ENCODE measurements at regions not wholly inside any gene's neighbourhood (a gene's known extent, or its start where the extent isn't known, plus 50 kb on each side); places are given as distances from the start of the nearest gene placed in this dataset.
"Not testable (repeated sequence)": the region's sequence is repeated elsewhere in the genome, so short reads cannot be mapped to it uniquely, and the experiment has no call there.

DNA sequence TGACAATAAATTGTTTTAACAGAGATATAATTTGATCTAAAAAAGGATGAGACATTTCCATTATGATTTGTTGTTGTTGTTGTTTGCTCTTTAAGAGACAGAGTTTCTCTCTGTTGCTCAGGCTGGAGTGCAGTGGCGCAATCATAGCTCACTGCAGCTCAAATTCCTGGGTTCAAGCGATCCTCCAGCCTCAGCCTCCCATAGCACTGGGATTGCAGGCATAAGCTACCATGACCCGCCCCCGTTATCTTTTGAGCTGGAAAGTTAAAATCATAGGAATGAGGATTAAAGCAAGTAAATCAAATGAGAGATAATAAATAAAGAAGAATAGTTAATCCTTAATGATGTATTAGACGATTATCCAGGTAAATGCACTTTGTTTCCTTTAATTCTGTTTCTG is 224.4 kb upstream of the SMIM31 start:
- DNase-seq = no peak

DNA sequence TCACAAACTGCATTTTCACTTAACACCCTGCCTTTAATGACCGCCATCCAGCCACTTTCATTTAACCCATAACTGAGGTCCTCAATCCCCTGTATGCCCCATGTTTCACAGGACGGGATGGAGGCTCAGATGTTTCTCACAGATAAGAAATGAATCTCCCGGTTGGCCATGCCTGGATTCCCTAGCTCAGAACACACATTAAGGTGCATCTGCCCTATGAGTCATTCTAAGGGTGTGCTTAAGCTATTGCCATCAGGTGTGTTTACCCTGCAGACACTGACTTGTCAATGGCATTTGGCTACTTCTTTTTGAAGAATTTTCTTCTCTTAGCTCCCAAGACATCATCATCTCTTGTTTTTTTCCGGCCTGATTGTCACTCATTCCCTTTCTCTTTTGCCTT is 222.6 kb upstream of the SMIM31 start:
- DNase-seq = no peak

DNA sequence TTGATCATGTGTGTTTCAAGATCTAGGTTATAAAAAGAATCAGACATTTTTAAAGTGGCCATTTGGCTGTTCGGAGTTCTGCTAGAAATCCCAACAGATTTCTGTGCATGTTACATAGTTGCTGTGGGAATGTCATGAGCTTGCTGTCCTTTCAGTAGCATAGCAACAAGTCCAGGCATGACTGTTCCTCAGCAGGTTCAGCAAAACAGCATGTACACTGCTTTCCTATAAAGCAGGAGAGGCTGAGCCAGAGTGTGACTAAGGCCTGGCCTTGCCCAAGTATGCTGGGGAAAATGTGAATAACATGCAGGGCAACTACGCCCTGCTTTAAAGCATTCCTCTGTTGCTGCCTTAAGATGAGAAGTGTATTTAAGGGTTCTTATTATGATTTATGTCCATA is 217.1 kb upstream of the SMIM31 start:
- DNase-seq = no peak

DNA sequence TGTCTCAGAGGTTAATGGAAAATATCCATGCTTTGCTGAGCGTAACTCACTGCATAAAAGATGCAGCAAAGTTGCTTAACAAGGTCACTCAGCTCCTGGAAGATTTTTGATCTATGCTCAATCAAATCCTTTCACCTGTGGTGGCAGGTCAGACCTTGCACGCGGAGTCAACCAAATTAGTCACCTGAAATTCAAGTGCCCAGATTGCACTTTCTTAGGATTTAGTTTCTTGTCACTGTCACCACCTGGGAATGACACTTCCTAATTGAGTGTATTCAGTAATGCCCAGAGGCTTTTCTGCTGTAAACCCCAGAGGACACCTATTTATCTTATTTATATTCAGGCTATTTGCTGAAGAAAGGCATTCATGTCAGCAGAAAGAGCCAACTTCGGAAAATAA is 215.8 kb upstream of the SMIM31 start:
- no peak for DNase-seq

DNA sequence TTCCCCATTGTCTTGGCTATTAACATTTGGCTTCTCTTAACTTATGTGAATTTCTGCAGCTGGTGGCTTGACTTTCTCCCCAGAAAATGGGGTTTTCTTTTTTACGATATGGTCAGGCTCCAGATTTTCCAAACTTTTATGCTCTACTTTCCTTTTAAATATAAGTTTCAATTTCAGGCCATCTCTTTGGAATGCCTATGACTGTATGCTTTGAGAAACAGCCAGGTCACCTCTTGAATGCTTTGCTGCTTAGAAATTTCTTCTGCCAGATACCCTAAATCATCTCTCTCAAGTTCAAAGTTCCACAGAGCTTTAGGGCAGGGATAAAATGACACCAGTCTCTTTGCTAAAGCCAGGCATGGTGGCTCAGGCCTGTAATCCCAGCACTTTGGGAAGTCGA is 212.9 kb upstream of the SMIM31 start:
- no peak for DNase-seq

DNA sequence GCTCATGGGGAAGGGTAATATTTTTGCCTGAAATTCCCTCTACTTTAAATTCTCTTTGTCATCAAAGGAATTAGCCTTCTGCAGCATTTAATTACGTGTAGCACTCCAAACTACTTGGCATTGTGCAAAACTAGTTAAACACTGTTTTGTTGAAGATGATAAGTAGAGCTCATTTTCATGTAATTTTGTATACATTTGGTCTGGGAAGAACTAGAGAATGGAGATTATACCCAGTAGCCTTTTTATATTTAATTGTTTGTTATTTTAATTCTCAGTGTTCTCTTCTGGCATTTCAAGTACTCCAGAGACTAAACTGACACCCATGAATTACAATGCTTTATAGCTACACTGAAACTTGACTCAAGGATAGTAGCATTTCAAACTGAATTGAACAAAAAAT is 211.5 kb upstream of the SMIM31 start:
- DNase-seq = no peak

DNA sequence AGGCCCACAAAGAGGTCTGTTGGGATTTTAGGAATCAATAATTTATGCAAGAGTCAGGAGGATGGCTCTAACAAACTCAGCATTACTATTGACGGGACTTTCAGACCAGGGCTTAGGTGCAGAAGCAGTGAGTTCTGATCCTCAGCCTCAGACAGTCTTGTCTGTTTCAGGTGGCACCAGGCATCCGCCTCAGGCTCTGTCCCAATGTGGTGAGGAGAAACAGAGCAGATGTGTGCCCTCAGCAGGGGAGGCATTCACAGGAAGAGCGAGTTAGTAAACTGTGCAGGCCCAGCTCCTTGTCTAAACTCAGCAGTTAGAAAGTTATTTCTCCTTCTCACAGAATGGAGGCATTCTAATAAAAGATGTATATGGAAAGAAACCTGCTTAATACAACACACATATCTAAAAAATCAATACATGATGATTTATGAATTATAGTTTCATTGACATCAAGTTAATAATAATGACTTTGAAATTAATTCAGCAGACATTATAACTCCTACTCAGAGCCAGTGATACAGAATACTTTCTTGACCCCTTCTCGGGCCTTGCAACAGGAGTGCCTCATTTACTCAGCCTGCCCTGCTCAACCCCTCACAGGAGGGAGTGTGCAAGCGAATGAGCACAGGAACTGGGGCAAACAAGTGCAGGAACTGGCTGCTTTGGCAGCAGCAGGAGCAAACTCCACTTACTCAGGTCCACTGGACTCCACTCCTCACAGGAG is 202.8 kb upstream of the SMIM31 start:
- DNase-seq = no peak

DNA sequence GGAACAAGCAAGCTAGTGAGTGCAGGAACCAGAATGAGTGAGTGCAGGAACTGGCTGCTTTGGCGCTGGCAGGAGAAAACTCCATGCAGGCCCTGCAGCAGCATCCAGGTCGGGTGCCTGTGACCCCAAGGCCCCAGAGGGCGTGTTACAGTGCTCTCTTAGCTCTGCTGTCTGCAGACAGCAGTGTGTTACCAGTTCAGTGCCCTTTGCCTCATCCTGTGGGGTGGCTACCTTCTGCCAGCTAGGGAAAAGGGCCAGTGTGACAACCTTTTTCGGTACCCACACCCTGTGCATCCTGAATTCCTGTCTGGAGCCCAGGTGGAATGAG is 202.3 kb upstream of the SMIM31 start:
- DNase-seq = no peak

DNA sequence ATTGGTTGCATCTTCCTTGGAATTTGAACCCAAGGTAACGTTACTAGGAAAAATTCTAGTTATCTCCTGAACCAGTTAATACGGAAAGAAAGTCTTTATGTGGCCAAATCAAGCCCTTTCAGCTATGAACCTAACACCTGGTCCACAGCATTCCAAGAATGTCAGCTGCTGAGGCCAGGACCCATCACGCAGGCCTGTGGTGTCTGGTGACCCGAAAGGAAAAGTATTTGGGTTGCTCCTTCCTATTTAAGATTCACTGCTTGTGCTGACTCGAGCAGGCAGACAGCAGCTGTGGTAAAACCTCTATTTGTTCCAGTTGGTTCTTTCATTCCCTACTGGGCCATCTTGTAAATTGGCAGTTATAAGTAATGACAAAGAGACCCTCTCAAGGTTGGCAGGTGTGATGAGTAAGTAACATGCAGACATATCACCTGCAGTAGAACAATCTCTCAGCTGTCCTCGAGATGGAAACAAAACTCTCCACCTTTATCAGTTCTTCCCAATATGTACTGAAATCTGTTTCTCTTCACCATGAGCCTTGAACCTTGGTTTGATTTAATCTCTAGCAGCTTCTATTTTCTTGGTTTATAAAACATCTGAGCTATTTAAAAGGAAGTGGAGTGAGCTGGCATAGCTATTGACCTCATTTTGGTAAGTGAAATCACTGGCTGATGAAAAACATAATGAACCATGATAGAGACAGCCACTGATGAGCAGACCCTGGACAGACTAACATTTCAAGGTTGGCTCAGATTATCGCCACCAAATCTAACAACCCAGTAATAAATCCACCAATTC is 182.1 kb upstream of the SMIM31 start:
- DNase-seq = no peak

DNA sequence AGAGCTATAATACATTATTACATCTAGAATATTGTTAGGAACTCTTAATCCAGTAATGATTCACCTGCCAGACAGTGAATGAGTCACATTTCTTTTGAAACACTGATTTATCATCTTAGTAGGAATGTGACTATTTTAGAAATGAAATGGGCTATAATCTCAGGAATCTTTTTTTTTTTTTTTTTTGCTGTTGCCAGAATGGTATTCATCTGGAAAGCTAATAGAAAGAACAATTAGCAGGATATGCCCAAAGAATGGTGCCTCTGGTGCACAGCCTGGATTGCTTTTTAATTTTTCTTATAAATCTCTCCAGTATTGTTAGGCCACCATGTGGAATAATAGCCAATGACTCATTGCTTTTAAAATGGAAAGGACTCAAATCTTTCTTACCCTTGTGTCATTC is 181.1 kb upstream of the SMIM31 start:
- no peak for DNase-seq

DNA sequence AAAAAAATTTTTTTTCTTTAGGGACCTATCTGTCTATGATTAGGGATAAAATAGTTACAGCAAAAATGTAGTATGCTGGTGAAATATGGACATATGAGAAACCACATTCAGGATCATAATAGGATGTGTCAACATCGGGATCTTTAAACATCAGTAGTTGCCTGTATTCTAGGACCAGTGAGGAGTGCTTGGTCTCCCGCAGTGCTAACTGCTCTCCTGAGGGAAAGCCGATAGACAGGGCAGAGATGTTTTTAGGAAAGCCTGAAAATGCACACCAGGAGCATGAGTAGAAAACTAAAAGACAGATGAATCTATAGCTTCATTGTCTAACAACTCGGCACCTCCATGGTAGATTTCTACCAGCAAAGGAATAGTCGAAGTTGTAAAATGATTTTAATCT is 178.1 kb upstream of the SMIM31 start:
- DNase-seq = no peak

DNA sequence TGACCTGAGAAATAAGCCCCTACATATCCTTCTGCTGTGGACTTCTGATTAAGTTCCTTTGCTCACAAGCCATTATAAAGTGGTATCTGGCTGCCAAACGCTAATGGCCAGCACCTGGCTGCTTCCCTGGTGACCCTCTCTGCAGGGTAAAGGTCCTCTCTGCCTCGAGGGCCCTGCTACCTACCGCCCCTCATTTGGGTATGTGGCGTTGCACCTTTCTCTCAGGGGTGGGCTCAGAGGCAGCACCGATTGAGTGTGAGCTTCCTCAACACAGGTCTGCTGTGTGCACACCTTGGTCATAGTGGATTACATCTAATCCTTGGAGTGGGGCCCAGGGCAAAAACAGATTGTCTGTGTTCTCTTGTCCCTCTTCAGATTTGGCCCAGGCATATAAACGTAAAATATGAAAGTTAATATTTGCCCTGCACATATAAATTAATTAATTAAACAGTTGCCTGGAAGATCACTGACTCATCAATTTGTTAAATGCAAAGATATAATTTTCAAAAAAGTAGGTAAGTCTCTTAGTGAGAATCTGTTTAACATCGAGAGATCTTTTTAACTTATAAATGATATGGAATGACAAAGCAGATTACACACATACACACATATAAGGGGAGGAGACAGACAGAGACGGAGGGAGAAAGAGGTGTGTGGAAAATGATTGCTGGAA is 174.5 kb upstream of the SMIM31 start:
- DNase-seq = no peak

DNA sequence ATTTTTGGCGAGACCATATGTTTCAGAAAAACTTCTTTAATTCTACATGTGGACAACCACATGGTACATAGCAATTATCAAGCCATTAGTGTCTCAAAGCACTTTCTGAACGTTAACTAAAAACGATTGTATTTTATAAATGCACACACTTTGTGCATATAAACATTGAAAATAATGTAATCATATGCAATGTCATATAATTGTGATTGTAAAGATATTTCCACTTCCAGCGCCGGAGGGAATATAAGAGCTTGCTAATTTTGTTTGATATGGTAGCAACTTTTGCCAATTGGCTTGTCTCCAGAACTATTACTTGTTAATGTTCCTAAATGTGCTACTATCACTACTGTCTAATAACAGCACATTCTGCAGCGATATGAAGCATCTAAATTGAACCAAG is 162.3 kb upstream of the SMIM31 start:
- DNase-seq = no peak

DNA sequence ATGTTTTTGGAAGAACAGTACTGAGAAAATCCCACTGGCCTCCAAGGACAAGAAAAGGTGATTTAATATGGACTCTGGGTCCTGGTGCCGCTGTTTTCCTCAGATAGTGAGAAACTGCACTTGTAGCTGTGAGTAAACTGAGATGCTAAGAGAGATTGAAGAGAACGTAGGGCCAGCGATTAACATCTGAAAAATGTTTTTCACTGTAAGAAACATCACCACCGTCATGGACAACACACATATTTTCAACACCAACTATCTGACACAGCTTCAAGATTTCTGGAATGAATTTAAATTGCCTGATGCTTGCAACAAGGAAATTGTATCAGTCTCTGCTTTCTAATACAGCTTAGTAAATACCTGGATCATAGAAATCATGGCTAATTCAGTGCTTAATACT is 158.2 kb upstream of the SMIM31 start:
- no peak for DNase-seq

DNA sequence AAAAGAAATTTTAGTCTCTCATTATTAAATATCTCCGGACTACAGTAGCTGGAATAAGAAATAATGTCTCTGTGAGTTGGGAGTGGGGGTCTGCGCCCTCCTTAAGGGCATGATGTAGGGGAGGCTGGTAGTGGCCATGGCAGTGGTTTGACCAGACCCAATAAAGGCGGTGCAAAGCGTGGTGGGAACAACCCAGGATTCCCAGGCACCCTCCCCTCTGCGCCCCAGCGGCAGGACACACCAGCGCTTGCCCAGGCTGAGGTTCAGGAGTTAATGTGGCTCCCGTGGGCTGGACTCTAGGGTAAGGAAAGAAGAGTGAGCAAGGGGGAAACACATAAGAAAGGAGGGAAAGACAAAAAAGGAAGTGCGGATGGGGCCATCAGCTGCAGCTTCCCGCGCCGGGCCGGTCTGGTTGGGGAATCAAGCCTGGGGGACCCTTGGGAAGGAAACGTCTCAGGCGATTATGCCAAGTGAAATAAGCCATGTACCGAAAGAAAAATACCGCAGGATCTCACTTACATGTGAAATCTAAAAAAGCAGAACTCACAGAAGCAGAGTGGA is 157.5 kb upstream of the SMIM31 start:
- no peak for DNase-seq

DNA sequence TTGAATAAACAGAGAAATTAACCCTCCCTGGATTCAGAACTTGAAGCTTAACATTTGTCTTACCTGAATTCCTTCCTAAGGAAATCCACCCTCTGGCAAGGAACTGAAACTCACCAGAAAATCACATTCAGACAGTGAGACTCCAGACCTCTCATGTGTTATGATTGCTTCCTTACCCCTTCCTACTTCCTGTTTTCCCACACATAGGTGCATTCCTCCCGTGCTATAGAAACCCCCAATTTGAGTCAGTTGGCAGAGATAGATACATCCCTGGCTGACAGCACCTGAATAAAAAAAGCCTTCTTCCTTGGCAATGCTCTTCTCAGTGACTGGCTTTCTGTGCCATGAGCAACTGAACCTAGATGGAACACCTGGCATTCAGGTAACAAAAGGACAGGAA is 157.0 kb upstream of the SMIM31 start:
- DNase-seq = no peak

DNA sequence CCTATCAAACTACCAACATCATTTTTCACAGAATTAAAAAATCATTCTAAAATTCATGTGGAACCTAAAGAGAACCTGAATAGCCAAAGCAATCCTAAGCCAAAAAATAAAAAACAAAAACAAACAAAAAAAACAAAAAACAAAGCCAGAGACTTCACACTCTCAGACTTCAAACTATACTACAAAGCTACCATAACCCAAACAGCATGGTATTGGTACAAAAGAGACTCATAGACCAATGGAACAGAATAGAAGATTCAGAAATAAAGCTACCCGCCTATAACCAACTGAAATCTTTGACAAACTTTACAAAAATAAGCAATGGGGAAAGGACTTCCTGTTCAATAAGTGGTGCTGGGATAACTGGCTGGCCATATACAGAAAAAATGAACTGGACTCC is 152.3 kb upstream of the SMIM31 start:
- no peak for DNase-seq

DNA sequence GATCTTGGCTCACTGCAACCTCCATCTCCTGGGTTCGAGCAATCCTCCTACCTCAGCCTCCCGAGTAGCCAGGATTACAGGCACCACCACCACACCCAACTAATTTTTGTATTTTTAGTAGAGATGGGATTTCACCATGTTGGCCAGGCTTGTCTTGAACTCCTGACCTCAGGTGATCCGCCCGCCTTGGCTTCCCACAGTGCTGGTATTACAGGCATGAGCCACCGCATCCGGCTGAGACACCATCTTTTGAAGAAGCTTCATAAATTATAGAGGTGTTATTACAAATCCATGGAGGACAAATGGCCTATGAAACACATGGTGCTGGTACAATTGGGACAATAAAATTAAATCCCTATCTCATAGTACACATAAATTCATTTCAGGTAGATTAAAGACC is 148.1 kb upstream of the SMIM31 start:
- not testable (repeated sequence) for DNase-seq

DNA sequence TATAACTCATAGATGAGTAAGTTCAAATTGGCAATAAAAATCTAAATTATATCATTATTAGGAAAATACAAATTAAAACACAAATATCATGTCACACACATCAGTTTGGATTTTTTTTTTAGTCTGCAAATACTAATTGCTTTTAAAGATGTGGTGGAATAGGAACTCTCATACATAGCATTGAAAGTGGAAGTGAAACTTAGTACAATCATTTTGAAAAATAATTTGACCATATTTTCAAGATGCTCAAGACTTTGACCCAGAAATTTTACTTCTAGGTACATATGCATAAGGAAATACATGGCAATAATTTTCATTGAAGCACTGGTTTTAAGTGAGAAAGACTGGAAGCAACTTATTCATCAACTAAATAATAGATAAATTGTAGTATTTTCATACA is 147.5 kb upstream of the SMIM31 start:
- no peak for DNase-seq

DNA sequence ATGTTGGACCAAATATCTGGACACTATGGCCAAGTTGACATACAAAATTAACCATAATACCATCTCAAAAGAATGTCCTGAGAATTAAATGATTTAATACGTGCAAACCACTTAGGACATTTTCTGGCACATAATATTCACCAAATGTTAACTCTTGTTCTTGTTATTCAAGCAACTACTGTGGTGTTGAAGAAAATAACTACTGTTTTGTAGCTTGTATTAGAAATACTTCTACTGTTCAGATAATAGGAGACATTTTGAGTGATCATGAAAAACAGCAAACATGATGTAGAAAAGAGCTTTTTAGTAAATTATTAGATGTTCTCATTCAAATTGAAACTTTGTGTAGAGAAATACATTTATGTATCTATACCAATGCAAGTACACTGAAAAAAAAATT is 140.7 kb upstream of the SMIM31 start:
- DNase-seq = no peak

DNA sequence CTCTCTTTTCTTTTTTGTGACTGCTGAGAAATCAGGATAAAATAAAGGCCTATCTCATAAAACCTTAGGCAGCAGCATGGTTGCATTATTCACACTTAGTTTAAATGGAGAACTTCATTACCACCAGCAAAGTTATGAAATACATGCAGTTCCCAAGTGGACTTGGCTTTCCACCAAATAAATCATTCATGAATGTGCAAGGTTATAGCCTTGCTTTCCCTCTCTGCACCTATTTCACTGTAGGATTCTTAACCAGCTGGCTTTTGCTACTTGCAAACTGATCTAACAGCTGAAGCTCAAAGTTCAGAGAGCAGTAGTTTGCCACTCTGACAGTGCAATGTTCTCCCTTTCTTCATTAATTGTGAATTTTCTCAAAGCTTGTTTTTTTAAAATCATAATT is 140.1 kb upstream of the SMIM31 start:
- no peak for DNase-seq

DNA sequence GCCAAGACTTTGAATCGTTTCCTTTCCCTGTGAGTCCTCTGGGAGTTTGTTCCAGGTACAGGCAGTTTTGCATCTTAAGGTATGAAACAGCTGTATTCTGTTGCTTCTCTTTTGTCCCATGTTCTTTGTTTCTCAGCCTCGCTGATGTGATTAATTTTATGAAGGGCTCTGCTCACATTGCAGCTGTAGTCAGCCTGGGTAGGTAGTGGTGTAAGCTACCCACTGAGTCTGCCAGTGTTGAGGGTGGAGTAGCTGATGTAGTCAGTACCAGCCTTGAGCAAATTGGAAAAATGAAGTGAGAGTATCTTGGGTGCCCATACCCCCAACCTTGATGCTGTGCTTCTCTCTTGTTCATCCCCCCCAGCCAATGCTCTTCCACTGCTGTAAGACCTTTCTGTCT is 139.6 kb upstream of the SMIM31 start:
- no peak for DNase-seq

DNA sequence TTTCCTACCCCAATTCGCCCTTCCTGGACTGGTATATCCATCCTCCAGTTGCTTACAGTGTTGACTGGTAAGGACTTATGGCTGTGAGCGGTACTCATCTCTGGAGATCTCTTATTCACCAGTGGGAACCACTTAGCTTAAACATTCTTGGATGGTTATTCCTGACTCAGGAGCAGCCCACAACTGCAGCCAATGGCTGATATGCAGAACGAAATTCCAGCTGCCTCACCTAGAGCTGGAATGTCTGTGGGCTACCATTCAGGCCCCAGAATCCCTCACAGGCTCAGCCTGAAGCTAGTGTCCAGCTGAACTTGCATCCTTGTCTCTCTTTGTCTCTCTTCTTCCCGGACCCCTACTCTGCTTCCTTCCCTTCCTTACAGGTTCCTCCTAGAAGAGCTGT is 138.9 kb upstream of the SMIM31 start:
- no peak for DNase-seq

DNA sequence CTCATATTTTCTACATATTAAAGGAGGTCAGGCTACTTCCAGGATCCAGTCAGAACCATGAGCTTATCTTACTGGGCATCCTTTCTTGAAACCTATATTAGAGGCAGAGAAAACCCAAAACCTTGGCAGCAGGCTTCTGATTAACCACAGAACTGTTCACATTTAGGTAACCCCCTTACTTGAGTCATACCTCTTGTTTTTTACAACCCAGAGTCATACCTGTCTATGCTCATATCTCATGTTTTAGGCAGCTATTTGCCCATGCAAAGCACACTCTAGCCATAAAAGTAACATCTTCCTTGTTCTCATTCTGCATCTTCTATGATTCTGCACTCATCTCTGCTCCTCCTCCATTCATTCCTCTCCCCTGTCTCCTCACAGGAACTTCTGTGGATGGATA is 138.0 kb upstream of the SMIM31 start:
- DNase-seq = no peak

All from NCI-H748 treated with DMSO at 0.1 percent for 48 hours (cell line).